ENCODE measurements at regions not wholly inside any gene's neighbourhood (a gene's known extent, or its start where the extent isn't known, plus 50 kb on each side); places are given as distances from the start of the nearest gene placed in this dataset.
"Not testable (repeated sequence)": the region's sequence is repeated elsewhere in the genome, so short reads cannot be mapped to it uniquely, and the experiment has no call there.

GRCh38 chr3:105277656-105278055 lies 89.1 kb upstream of the ALCAM start:
- no peak for DNase-seq

- no peak for DNase-seq
These were observed 88.0 kb upstream of the ALCAM start for GRCh38 chr3:105278688-105279087.

GRCh38 chr3:105281989-105282388 lies 84.7 kb upstream of the ALCAM start:
- DNase-seq = no peak

- no peak for DNase-seq
These were observed 81.8 kb upstream of the ALCAM start for GRCh38 chr3:105284876-105285275.

- DNase-seq = no peak
These were observed 81.0 kb upstream of the ALCAM start for GRCh38 chr3:105285653-105286241.

GRCh38 chr3:105293441-105293840 lies 73.3 kb upstream of the ALCAM start:
- DNase-seq = no peak

GRCh38 chr3:105296182-105296822 lies 70.4 kb upstream of the ALCAM start:
- DNase-seq = not testable (repeated sequence)

GRCh38 chr3:105304487-105304886 lies 62.2 kb upstream of the ALCAM start:
- DNase-seq = no peak

- DNase-seq = no peak
These were observed 51.6 kb upstream of the ALCAM start for GRCh38 chr3:105315144-105315543.

GRCh38 chr3:105315815-105316214 lies 50.9 kb upstream of the ALCAM start:
- no peak for DNase-seq

GRCh38 chr3:105316331-105316730 lies 50.4 kb upstream of the ALCAM start:
- DNase-seq = no peak
